Progenitor cell of endocrine pancreas (in vitro differentiated cells): ENCODE measurements at regions not wholly inside any gene's neighbourhood (a gene's known extent, or its start where the extent isn't known, plus 50 kb on each side); places are given as distances from the start of the nearest gene placed in this dataset.

Experiments used
- DNase-seq: peaks from one replicate; pipeline ENCODE4 v3.0.0; 2021; ENCODE audit warnings: low spot score; ENCODE audit not compliant: unreplicated experiment
- H3K27ac Mint-ChIP-seq: 2 replicates; pipeline ENCODE4 v1.8.0; 2021; ENCODE audit warnings: mild to moderate bottlenecking, moderate library complexity, mixed read lengths
- H3K27me3 Mint-ChIP-seq: 2 replicates; pipeline ENCODE4 v1.8.0; 2021; ENCODE audit warnings: mixed read lengths
- H3K36me3 Mint-ChIP-seq: 2 replicates; pipeline ENCODE4 v1.8.0; 2022; ENCODE audit warnings: mixed read lengths; ENCODE audit not compliant: insufficient read depth
- H3K4me1 Mint-ChIP-seq: 2 replicates; pipeline ENCODE4 v1.8.0; 2021; ENCODE audit warnings: low read depth, mixed read lengths
- H3K4me3 Mint-ChIP-seq: 2 replicates; pipeline ENCODE4 v1.8.0; 2021; ENCODE audit warnings: low read depth, mild to moderate bottlenecking, moderate library complexity, mixed read lengths
- H3K9me3 Mint-ChIP-seq: 2 replicates; pipeline ENCODE4 v1.8.0; 2021; ENCODE audit warnings: low read depth, mixed read lengths
- TF ChIP-seq, protein P1 (sequence below): fragments of 200-600 bp; sonication (generic); IDR thresholded peaks from one replicate; pipeline ENCODE4 v1.5.0; 2021; ENCODE audit warnings: antibody characterized with exemption, mild to moderate bottlenecking; ENCODE audit not compliant: unreplicated experiment

DNA sequence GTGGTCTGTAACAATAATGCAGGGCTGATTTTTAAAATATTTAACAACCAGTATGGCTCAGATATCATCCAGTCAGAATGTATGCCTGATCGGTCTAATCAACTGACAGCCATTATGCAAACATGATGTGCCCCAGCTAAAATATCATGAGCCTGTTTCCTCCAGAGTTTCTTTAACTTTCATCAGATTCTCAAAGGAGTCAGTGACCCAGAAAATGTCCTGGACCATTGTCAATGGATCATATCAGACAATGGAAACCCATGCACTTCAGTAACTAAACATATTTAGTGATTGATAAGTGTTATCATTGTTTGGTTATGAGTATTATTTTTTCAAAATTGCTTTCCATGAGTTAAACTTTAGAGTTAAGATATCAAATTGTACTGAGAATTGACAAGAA, 173.5 kb downstream of the LMBRD1 start:
- DNase-seq, result no peak
- no peaks in the 10 kb centered on the region for H3K9me3 Mint-ChIP-seq

DNA sequence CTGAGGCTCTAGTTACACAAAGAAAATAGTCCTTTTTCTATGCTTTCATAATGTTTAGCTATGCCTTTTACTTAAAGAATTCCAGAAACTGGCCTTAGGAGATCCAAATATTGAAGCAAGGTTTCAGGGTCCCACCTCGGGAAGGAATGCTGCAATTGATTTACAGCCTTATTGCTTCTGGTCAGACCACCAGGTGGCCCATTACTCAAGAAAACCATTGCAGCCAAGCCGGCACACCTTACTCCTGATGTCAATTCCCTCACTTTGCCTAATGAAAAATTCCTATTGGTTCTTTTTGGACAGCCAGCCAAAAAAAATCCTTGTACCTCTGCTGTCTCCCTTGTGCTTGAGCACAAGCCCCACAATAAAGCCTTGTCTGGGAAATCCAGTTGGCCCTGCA, 173.9 kb downstream of the LMBRD1 start:
- Mint-ChIP-seq H3K4me3 (no peak overlapping the region), H3K36me3 (no peaks in the 10 kb centered on the region), H3K4me1 (peaks cover 7% of the 10 kb centered on the region), H3K9me3 (no peaks in the 10 kb centered on the region), H3K27me3 (no peaks in the 10 kb centered on the region), H3K27ac (peak overlapping the region; percentile 54)
- DNase-seq, result no peak
- TF ChIP-seq, protein P1, sequence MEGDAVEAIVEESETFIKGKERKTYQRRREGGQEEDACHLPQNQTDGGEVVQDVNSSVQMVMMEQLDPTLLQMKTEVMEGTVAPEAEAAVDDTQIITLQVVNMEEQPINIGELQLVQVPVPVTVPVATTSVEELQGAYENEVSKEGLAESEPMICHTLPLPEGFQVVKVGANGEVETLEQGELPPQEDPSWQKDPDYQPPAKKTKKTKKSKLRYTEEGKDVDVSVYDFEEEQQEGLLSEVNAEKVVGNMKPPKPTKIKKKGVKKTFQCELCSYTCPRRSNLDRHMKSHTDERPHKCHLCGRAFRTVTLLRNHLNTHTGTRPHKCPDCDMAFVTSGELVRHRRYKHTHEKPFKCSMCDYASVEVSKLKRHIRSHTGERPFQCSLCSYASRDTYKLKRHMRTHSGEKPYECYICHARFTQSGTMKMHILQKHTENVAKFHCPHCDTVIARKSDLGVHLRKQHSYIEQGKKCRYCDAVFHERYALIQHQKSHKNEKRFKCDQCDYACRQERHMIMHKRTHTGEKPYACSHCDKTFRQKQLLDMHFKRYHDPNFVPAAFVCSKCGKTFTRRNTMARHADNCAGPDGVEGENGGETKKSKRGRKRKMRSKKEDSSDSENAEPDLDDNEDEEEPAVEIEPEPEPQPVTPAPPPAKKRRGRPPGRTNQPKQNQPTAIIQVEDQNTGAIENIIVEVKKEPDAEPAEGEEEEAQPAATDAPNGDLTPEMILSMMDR, result peak; percentile 33

More for the DNA sequence above, 173.5 kb downstream of the LMBRD1 start:
- Mint-ChIP-seq H3K27me3 (no peaks in the 10 kb centered on the region), H3K27ac (no peak overlapping the region), H3K36me3 (no peaks in the 10 kb centered on the region), H3K4me3 (no peak overlapping the region), H3K4me1 (peaks cover 7% of the 10 kb centered on the region)
- TF ChIP-seq, protein P1, result no peak

DNA sequence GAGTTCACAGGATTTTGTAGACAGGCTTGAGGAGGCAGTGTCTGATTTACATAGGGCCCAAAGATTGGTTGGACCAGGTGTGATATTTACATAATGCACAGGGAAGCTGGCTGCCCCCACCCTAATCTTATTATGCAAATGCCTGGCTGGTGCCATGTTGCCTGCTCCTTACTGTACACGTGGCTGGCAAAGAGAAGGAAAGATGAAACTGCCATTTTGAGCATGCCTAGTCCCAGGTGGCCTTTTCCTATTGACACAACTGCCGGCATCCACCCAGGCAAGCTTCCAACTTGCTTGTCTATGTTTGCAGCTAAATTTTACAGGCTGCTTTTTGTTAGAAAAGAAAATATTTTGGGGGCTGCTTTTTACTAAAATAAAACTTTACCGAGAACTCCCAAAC, 174.6 kb downstream of the LMBRD1 start:
- DNase-seq, result no peak
- H3K36me3 Mint-ChIP-seq, result no peaks in the 10 kb centered on the region
- H3K4me1 Mint-ChIP-seq, result peaks cover 7% of the 10 kb centered on the region
- peak overlapping the region; percentile 54 for H3K27ac Mint-ChIP-seq
- H3K27me3 Mint-ChIP-seq, result no peaks in the 10 kb centered on the region
- H3K4me3 Mint-ChIP-seq, result no peak overlapping the region
- no peaks in the 10 kb centered on the region for H3K9me3 Mint-ChIP-seq
- TF ChIP-seq, protein P1, result no peak

DNA sequence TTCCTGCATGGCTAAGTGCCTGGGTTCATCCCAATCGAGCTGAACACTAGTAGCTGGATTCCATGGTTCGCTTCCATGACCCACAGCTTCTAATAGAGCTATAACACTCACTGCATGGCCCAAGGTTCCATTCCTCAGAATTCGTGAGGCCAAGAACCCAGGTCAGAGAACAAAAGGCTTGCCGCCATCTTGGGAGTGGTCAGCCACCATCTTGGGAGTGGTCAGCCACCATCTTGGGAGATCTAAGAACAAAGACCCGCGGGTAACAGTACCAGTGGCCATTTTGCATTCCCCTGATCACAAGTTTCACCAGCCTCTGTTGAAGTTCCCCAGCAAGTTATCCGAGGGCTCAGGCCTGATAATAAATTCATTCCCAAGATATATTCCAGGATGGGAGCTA, 179.6 kb downstream of the LMBRD1 start:
- peaks cover 3% of the 10 kb centered on the region for H3K9me3 Mint-ChIP-seq
- peaks cover 3% of the 10 kb centered on the region for H3K4me1 Mint-ChIP-seq
- no peak overlapping the region for H3K4me3 Mint-ChIP-seq
- no peaks in the 10 kb centered on the region for H3K27me3 Mint-ChIP-seq
- TF ChIP-seq, protein P1, result no peak
- DNase-seq, result no peak
- H3K27ac Mint-ChIP-seq, result no peak overlapping the region
- no peaks in the 10 kb centered on the region for H3K36me3 Mint-ChIP-seq

DNA sequence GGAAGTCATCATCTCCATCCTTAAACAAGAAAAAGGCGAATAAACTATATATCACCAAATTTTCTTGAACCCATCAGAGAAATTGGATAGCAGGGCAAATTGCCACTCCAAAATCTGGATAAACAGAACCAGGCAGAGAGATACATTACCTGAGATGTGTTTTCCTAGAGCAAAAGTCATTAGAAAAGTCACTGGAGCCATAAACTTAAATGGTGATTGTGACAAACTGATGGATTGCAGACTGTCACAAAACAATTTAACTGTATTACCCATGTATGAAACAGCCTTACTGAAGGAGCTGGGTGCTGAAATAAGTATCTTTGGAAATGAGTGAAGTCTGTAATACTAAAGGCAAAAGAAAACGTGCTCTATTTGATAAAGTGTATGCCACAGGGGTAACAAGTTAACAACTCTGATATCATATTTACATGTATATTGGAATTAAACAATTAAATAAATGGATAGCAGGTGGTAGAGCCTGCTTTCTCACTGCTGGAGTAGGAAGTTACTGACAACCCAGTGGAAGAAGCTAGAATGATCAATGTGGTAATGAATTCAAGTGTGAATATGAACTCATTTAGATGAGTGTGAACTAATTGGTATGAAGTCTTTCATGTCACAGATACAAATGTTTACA, 186.9 kb downstream of the LMBRD1 start:
- TF ChIP-seq, protein P1, result no peak
- DNase-seq, result no peak
- no peak overlapping the region for H3K27ac Mint-ChIP-seq
- no peaks in the 10 kb centered on the region for H3K27me3 Mint-ChIP-seq
- no peaks in the 10 kb centered on the region for H3K36me3 Mint-ChIP-seq
- H3K9me3 Mint-ChIP-seq, result peaks cover 7% of the 10 kb centered on the region
- no peak overlapping the region for H3K4me3 Mint-ChIP-seq
- peaks cover 3% of the 10 kb centered on the region for H3K4me1 Mint-ChIP-seq
